Prostate gland (tissue), 2 donors: ENCODE measurements at regions not wholly inside any gene's neighbourhood (a gene's known extent, or its start where the extent isn't known, plus 50 kb on each side); places are given as distances from the start of the nearest gene placed in this dataset.

ENCODE experiments used
- DNase-seq: peaks from one replicate; pipeline ENCODE4 v3.0.0-alpha.2; 2019; ENCODE audit warnings: low spot score
- H3K27ac ChIP-seq, 2 donors: fragments of 200-600 bp; sonication (generic); 2 replicates each; pipeline ENCODE4 v1.5.1; 2017 to 2019
- H3K27me3 ChIP-seq: fragments of 200-600 bp; sonication (generic); replicated peaks from 2 replicates; pipeline ENCODE4 v1.5.1; 2019; ENCODE audit not compliant: insufficient read depth
- H3K36me3 ChIP-seq, 2 donors: fragments of 200-600 bp; sonication (generic); 1 replicate in 1 of 2; 2 replicates in 1 of 2; pipeline versions ENCODE4 v1.5.1 to v1.8.1; 2017 to 2019
- H3K4me1 ChIP-seq: fragments of 200-600 bp; sonication (generic); replicated peaks from 2 replicates; pipeline ENCODE4 v1.5.1; 2019
- H3K4me3 ChIP-seq, 2 donors: fragments of 200-600 bp; sonication (generic); 2 replicates each; pipeline ENCODE4 v1.5.1; 2017 to 2019
- H3K9me3 ChIP-seq: fragments of 200-600 bp; sonication (generic); 2 replicates; pipeline ENCODE4 v1.5.1; 2017
- CTCF ChIP-seq, 4 experiments: fragments of 200-600 bp in 2 of 4; fragments of 450-650 bp in 2 of 4; sonication (generic) in 2 of 4; IDR thresholded peaks; 1 replicate in 3 of 4; 2 replicates in 1 of 4; pipeline ENCODE4 v1.5.1; 2016 to 2019; ENCODE audit warnings: antibody characterized with exemption in 4 of 4, mild to moderate bottlenecking in 2 of 4, moderate library complexity in 2 of 4
- POLR2A ChIP-seq: fragments of 450-650 bp; IDR thresholded peaks from one replicate; pipeline ENCODE4 v1.6.1; 2016; ENCODE audit warnings: antibody characterized with exemption, mild to moderate bottlenecking
- POLR2AphosphoS5 ChIP-seq: sonication (generic); formaldehyde crosslinking; IDR thresholded peaks from one replicate; pipeline ENCODE4 v1.6.1; 2017; ENCODE audit warnings: antibody characterized with exemption
- WGBS: methylation state at CpG from one replicate; pipeline ENCODE4 v1.1.5; 2018; 5-methylcytosine and 5-hydroxymethylcytosine counted together
- intact Hi-C: fragments of 100-400 bp; cut with DNase I; formaldehyde crosslinking; loops from one replicate; pipeline ENCODE4 v1.14.2; 2022

GRCh38 chr17:51463353-51463752, 203.0 kb downstream of the UTP18 start:
- intact Hi-C loops, result loop anchor here (10.0 kb wide), 1 partner anchor 71 kb away; no protein-coding TSS in a partner anchor
- no peak for DNase-seq
- no peaks in the 10 kb centered on the region for H3K9me3 ChIP-seq
- H3K4me1 ChIP-seq, result no peaks in the 10 kb centered on the region
- no peak overlapping the region for H3K27ac ChIP-seq
- no peaks in the 10 kb centered on the region for H3K27me3 ChIP-seq
- H3K36me3 ChIP-seq, result no peaks in the 10 kb centered on the region
- WGBS, result 70% methylated on average over 8 of the region's 8 CpGs
- no peak overlapping the region for H3K4me3 ChIP-seq
- TF ChIP-seq POLR2A (no peak), POLR2AphosphoS5 (no peak), CTCF (IDR thresholded peaks at IDR 0.05) (no peak)

DNA sequence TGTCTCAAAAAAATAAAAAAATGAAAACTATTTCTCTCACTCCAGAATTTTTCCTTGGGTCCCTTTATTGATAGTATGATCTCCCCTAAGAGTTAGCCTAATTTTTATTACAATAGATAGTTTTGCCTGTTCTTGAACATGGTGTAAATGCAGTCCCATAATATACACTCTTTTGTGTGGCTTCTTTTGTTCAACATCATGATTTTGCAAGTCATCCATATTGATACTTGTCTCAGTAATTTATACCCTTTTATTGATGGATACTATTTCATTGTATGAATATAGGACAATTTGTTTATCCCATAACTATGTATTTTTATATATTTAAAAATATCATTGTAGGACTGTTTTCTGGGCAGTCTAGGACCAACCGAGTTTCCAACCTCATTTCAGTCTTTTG, 207.0 kb downstream of the UTP18 start:
- Histone ChIP-seq H3K27ac (no peak overlapping the region), H3K27me3 (no peaks in the 10 kb centered on the region), H3K9me3 (no peaks in the 10 kb centered on the region), H3K36me3 (no peaks in the 10 kb centered on the region), H3K4me1 (no peaks in the 10 kb centered on the region), H3K4me3 (no peak overlapping the region)
- DNase-seq, result no peak
- no peak for TF ChIP-seq POLR2AphosphoS5
- TF ChIP-seq POLR2A, result no peak
- no peak for TF ChIP-seq CTCF (IDR thresholded peaks at IDR 0.05)
- 87% methylated on average over 1 of the region's 1 CpG for WGBS
- intact Hi-C loops, result loop anchor here (10.0 kb wide), 1 partner anchor 67 kb away; no protein-coding TSS in a partner anchor

- Histone ChIP-seq H3K36me3 (no peaks in the 10 kb centered on the region), H3K27me3 (no peaks in the 10 kb centered on the region), H3K9me3 (no peaks in the 10 kb centered on the region), H3K4me3 (no peak overlapping the region), H3K27ac (no peak overlapping the region), H3K4me1 (no peaks in the 10 kb centered on the region)
- TF ChIP-seq POLR2A, result no peak
- TF ChIP-seq CTCF (IDR thresholded peaks at IDR 0.05), result no peak
- TF ChIP-seq POLR2AphosphoS5, result no peak
- intact Hi-C loops, result no loop called here
- WGBS, result 64% methylated on average over 2 of the region's 2 CpGs
- DNase-seq, result no peak
Measured at GRCh38 chr17:51472670-51473205, 212.4 kb downstream of the UTP18 start.

GRCh38 chr17:51474764-51475163, 214.4 kb downstream of the UTP18 start:
- no peak for DNase-seq
- Histone ChIP-seq H3K36me3 (no peaks in the 10 kb centered on the region), H3K27ac (no peak overlapping the region), H3K4me3 (no peak overlapping the region), H3K9me3 (no peaks in the 10 kb centered on the region), H3K4me1 (no peaks in the 10 kb centered on the region), H3K27me3 (no peaks in the 10 kb centered on the region)
- WGBS, result 70% methylated on average over 4 of the region's 4 CpGs
- intact Hi-C loops, result no loop called here
- TF ChIP-seq CTCF (IDR thresholded peaks at IDR 0.05) (no peak), POLR2A (no peak), POLR2AphosphoS5 (no peak)

DNA sequence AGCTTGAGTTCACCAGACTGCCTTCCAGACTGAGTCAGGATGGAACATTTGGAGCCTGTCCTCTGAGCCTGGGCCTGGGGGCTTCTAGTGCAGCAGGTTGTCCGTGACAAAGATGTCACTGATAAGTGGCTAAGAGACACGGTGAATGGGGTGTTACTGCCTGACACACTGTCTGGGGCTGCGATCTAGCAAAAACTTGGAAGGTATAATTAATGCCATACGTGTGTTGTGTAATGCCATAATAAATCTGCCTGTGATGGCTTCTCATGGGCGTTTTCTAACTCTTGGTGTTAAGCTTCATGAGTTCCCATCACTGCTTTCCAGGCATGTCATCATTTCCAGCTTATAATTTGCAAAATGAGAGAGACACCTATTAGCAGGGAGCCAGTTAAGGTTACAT, 215.4 kb downstream of the UTP18 start:
- DNase-seq, result no peak
- Histone ChIP-seq H3K4me3 (no peak overlapping the region), H3K27ac (no peak overlapping the region), H3K27me3 (no peaks in the 10 kb centered on the region), H3K36me3 (no peaks in the 10 kb centered on the region), H3K4me1 (no peaks in the 10 kb centered on the region), H3K9me3 (no peaks in the 10 kb centered on the region)
- no peak for TF ChIP-seq POLR2A
- no peak for TF ChIP-seq CTCF (IDR thresholded peaks at IDR 0.05)
- no peak for TF ChIP-seq POLR2AphosphoS5
- intact Hi-C loops, result no loop called here
- WGBS, result 36% methylated on average over 5 of the region's 5 CpGs
